K562 (cell line): ENCODE measurements at regions not wholly inside any gene's neighbourhood (a gene's known extent, or its start where the extent isn't known, plus 50 kb on each side); places are given as distances from the start of the nearest gene placed in this dataset.

Experiments
- ATAC-seq: fragments of 200-7000 bp; cut with Tn5 transposase; 3 replicates; pipeline ENCODE4 v1.9.1; 2020; ENCODE audit warnings: moderate library complexity
- BruUV-seq: library from RNA; stranded (reverse); fragments of 400-500 nt; replicated peaks from 2 replicates; lab custom pipeline; 2021; lab: Mats Ljungman, UMichigan
- CTCF ChIA-PET: fragments of 300-600 bp; formaldehyde crosslinking; extraction: SDS; loops from one replicate; lab custom pipeline; 2021; ENCODE audit warnings: low intra/inter-chr PET ratio; lab: Yijun Ruan, JAX
- POLR2A ChIA-PET: fragments of 300-600, 350-650 bp; sonication (Branson Sonifier 250); formaldehyde crosslinking; extraction: SDS; loops from one replicate; lab custom pipeline; 2021; ENCODE audit warnings: antibody characterized with exemption, inconsistent platforms; lab: Yijun Ruan, JAX
- DNase-seq, 4 experiments: peaks; one replicate each; pipeline versions ENCODE4 v3.0.0 to v3.0.0-alpha.2; 2011 to 2018; ENCODE audit warnings: low spot score in 3 of 4, mixed read lengths in 3 of 4; ENCODE audit errors: extremely low read depth in 1 of 4
- FAIRE-seq: peaks from 2 replicates; lab custom pipeline; 2011; peaks lifted over from hg19 to GRCh38; lab: Jason Lieb, UNC
- H2AFZ ChIP-seq: 2 replicates; pipeline ENCODE4 v1.6.0; 2011; ENCODE audit warnings: low read depth, low read length, control low read depth, inconsistent platforms
- H3K27ac ChIP-seq: fragments of 200-600 bp; 3 replicates; pipeline ENCODE4 v1.8.0; 2011; ENCODE audit warnings: low read depth, mild to moderate bottlenecking, control low read depth, inconsistent platforms, low read length, moderate library complexity, mixed read lengths; ENCODE audit errors: extremely low read depth
- H3K27me3 ChIP-seq, 2 experiments: fragments of 300-600 bp in 1 of 2; 2 replicates in 1 of 2; 3 replicates in 1 of 2; pipeline versions ENCODE4 v1.6.0 to v1.8.0; 2011; ENCODE audit warnings: inconsistent platforms in 2 of 2, low read length in 2 of 2, mild to moderate bottlenecking in 1 of 2, mixed read lengths in 1 of 2, moderate library complexity in 1 of 2; ENCODE audit not compliant: control insufficient read depth in 2 of 2, insufficient read depth in 2 of 2
- H3K36me3 ChIP-seq: fragments of 300-600 bp; 3 replicates; pipeline ENCODE4 v1.8.0; 2011; ENCODE audit warnings: mild to moderate bottlenecking, low read length, inconsistent platforms; ENCODE audit not compliant: control insufficient read depth, insufficient read depth
- H3K4me1 ChIP-seq, 2 experiments: fragments of 200-600 bp in 1 of 2; replicated peaks in 1 of 2; 2 replicates in 1 of 2; 3 replicates in 1 of 2; pipeline versions ENCODE4 v1.5.1 to v1.8.0; 2011; ENCODE audit warnings: inconsistent platforms in 2 of 2, low read length in 2 of 2, mild to moderate bottlenecking in 1 of 2, mixed read lengths in 1 of 2, moderate library complexity in 1 of 2; ENCODE audit not compliant: control insufficient read depth in 2 of 2, insufficient read depth in 2 of 2
- H3K4me2 ChIP-seq: 2 replicates; pipeline ENCODE4 v1.6.1; 2011; ENCODE audit warnings: low read length, control low read depth, inconsistent platforms, mixed read lengths; ENCODE audit not compliant: insufficient read depth
- H3K4me3 ChIP-seq: fragments of 200-600 bp; sonication (generic), shearing (Covaris generic); 2 replicates; pipeline ENCODE4 v1.5.1; 2016; ENCODE audit warnings: control low read depth, inconsistent platforms
- H3K79me2 ChIP-seq: fragments of 200-600 bp; 3 replicates; pipeline ENCODE4 v1.8.0; 2011; ENCODE audit warnings: low read length, inconsistent platforms; ENCODE audit not compliant: control insufficient read depth, insufficient read depth
- H3K9ac ChIP-seq, 2 experiments: 2 replicates each; pipeline versions ENCODE4 v1.6.0 to v1.6.1; 2011; ENCODE audit warnings: low read depth in 2 of 2, low read length in 2 of 2, control low read depth in 1 of 2, inconsistent platforms in 1 of 2, mild to moderate bottlenecking in 1 of 2, mixed read lengths in 1 of 2; ENCODE audit not compliant: insufficient read depth in 1 of 2
- H3K9me1 ChIP-seq: one replicate; pipeline ENCODE4 v1.6.0; 2011; ENCODE audit warnings: inconsistent platforms, mild to moderate bottlenecking, low read length, moderate library complexity; ENCODE audit not compliant: control insufficient read depth, insufficient read depth
- H3K9me3 ChIP-seq: replicated peaks from 2 replicates; pipeline ENCODE4 v1.5.1; 2011; ENCODE audit warnings: low read depth, low read length, inconsistent platforms; ENCODE audit not compliant: control insufficient read depth, insufficient read depth
- H4K20me1 ChIP-seq: replicated peaks from 2 replicates; pipeline ENCODE4 v1.6.1; 2011; ENCODE audit warnings: low read length, inconsistent platforms, mixed read lengths; ENCODE audit not compliant: control insufficient read depth, insufficient read depth
- AFF4 ChIP-seq: sonication (generic); formaldehyde crosslinking; IDR thresholded peaks from 2 replicates; pipeline ENCODE4 v1.8.0; 2023; ENCODE audit warnings: mild to moderate bottlenecking, missing genetic modification reagents
- BRCA1 ChIP-seq, 2 experiments: fragments of 450-650 bp in 1 of 2; sonication (generic) in 1 of 2; formaldehyde crosslinking in 1 of 2; IDR thresholded peaks; 2 replicates each; pipeline versions ENCODE4 v1.5.0 to v1.6.1; 2017 to 2020; ENCODE audit warnings: mild to moderate bottlenecking in 1 of 2, missing genetic modification reagents in 1 of 2
- CBX5 ChIP-seq: IDR thresholded peaks from 2 replicates; pipeline ENCODE4 v1.6.1; 2014; ENCODE audit warnings: low read depth, borderline replicate concordance
- GABPB1 ChIP-seq: sonication (generic); formaldehyde crosslinking; IDR thresholded peaks from 2 replicates; pipeline ENCODE4 v1.8.0; 2022; ENCODE audit warnings: mild to moderate bottlenecking, missing genetic modification reagents
- HCFC1 ChIP-seq: IDR thresholded peaks from 2 replicates; pipeline ENCODE4 v1.6.1; 2012; ENCODE audit warnings: low read depth, low read length, improper control_type of control experiment
- HDAC8 ChIP-seq: fragments of 450-650 bp; IDR thresholded peaks from 2 replicates; pipeline ENCODE4 v1.6.1; 2016; ENCODE audit warnings: mild to moderate bottlenecking, missing genetic modification characterization, moderate library complexity, missing compliant biosample characterization
- MCM5 ChIP-seq: fragments of 450-650 bp; IDR thresholded peaks from 2 replicates; pipeline ENCODE4 v1.6.1; 2016; ENCODE audit warnings: low read depth
- NCOA2 ChIP-seq, 2 experiments: fragments of 450-650 bp; IDR thresholded peaks; 2 replicates each; pipeline ENCODE4 v1.6.1; 2018; ENCODE audit warnings: mild to moderate bottlenecking in 2 of 2, moderate library complexity in 1 of 2; ENCODE audit not compliant: partially characterized antibody in 2 of 2
- PURB ChIP-seq: sonication (generic); formaldehyde crosslinking; IDR thresholded peaks from 2 replicates; pipeline ENCODE4 v1.9.0; 2021; ENCODE audit warnings: low read depth, mild to moderate bottlenecking, missing genetic modification reagents
- THRAP3 ChIP-seq: fragments of 450-650 bp; IDR thresholded peaks from 2 replicates; pipeline ENCODE4 v1.6.1; 2016; ENCODE audit warnings: mild to moderate bottlenecking, inconsistent platforms, borderline replicate concordance
- TSHZ1 ChIP-seq: fragments of 250-450 bp; sonication (Bioruptor Pico); IDR thresholded peaks from 2 replicates; pipeline ENCODE4 v1.4.0; 2020; ENCODE audit warnings: mild to moderate bottlenecking, moderate library complexity
- VEZF1 ChIP-seq: fragments of 200-800 bp; sonication (Bioruptor generic); IDR thresholded peaks from 2 replicates; pipeline ENCODE4 v1.6.1; 2017; ENCODE audit warnings: missing genetic modification characterization, missing compliant biosample characterization
- XRCC4 ChIP-seq: IDR thresholded peaks from one replicate; pipeline ENCODE4 v1.6.1; 2011; ENCODE audit not compliant: insufficient read depth, insufficient read length; ENCODE audit errors: extremely low read depth
- ZNF143 ChIP-seq: sonication (generic); formaldehyde crosslinking; IDR thresholded peaks from 2 replicates; pipeline ENCODE4 v1.9.0; 2022; ENCODE audit warnings: mild to moderate bottlenecking, missing genetic modification reagents
- WGBS: fragments of 100-300 bp; shearing (Covaris generic); methylation state at CpG from one replicate; pipeline ENCODE4 v1.1.6; 2016; ENCODE audit warnings: low coverage, mixed read lengths; ENCODE audit not compliant: insufficient coverage; ENCODE audit errors: missing lambda C conversion rate; 5-methylcytosine and 5-hydroxymethylcytosine counted together
- in situ Hi-C: fragments of 300-500 bp; cut with MboI; formaldehyde crosslinking; loops from 4 replicates; pipeline ENCODE4 v1.15.0; 2018; ENCODE audit warnings: inconsistent platforms, mixed read lengths
- intact Hi-C: fragments of 100-400 bp; cut with micrococcal nuclease; formaldehyde crosslinking; loops from 2 replicates; pipeline ENCODE4 v1.14.2; 2022

- TF ChIP-seq HDAC8 (no peak), HCFC1 (no peak), MCM5 (no peak), CBX5 (no peak), PURB (no peak), TSHZ1 (CRISPR knock-in tag) (no peak), ZNF143 (CRISPR knock-in tag) (no peak)
These were observed 236.1 kb downstream of the C12orf50 start (continued) for GRCh38 chr12:87793131-87793530.

GRCh38 chr12:87784350-87784749 is 244.9 kb downstream of the C12orf50 start:
- BruUV-seq = no TSS peak
- ATAC-seq = no peak
- TF ChIP-seq GABPB1 (CRISPR knock-in tag) (peak; percentile 55; the same call in 1 of the 2 replicates), XRCC4 (no peak), VEZF1 (CRISPR knock-in tag) (peak; percentile 50; the same call in 1 of the 2 replicates), NCOA2 (IDR thresholded peaks at IDR 0.05; ENCODE audit: partially characterized antibody in 2 of 2) (no peak), BRCA1 (IDR thresholded peaks at IDR 0.05) (no peak), BRCA1 (CRISPR knock-in tag; IDR thresholded peaks at IDR 0.05) (no peak), THRAP3 (no peak), AFF4 (no peak)

More at GRCh38 chr12:87784350-87784749, 244.9 kb downstream of the C12orf50 start:
- Histone ChIP-seq H4K20me1 (no peaks in the 10 kb centered on the region), H3K36me3 (no peaks in the 10 kb centered on the region), H3K9ac (no peak overlapping the region), H3K4me2 (no peak overlapping the region), H3K9me3 (no peaks in the 10 kb centered on the region), H3K4me3 (no peak overlapping the region; the same call in 1 of the 2 replicates), H3K79me2 (no peaks in the 10 kb centered on the region), H2AFZ (no peak overlapping the region), H3K9me1 (no peaks in the 10 kb centered on the region), H3K4me1 (no peaks in the 10 kb centered on the region), H3K27ac (no peak overlapping the region), H3K27me3 (no peaks in the 10 kb centered on the region)
- intact Hi-C loops = no loop called here
- CTCF ChIA-PET = no interaction called here
- POLR2A ChIA-PET = no interaction called here
- FAIRE-seq = no peak
- 1% methylated on average over 14 of the region's 21 CpGs for WGBS
- peak in 1 of 4 experiments; percentile 22 for DNase-seq
- in situ Hi-C loops = no loop called here
